DOHH2 (cell line): ENCODE measurements at regions not wholly inside any gene's neighbourhood (a gene's known extent, or its start where the extent isn't known, plus 50 kb on each side); places are given as distances from the start of the nearest gene placed in this dataset.

Experiments used
- EZH2phosphoT487 ChIP-seq: fragments of 200-600 bp; sonication (generic); IDR thresholded peaks from 2 replicates; pipeline ENCODE4 v1.6.1; 2017; ENCODE audit warnings: borderline replicate concordance, mild to moderate bottlenecking, antibody characterized with exemption, low read length, moderate library complexity, mixed read lengths
- TF ChIP-seq, protein P1 (sequence below): fragments of 200-600 bp; sonication (generic); IDR thresholded peaks from one replicate; pipeline ENCODE4 v1.5.1; 2014; ENCODE audit warnings: antibody characterized with exemption, mild to moderate bottlenecking, low read depth, low read length; ENCODE audit not compliant: poor library complexity, severe bottlenecking

DNA sequence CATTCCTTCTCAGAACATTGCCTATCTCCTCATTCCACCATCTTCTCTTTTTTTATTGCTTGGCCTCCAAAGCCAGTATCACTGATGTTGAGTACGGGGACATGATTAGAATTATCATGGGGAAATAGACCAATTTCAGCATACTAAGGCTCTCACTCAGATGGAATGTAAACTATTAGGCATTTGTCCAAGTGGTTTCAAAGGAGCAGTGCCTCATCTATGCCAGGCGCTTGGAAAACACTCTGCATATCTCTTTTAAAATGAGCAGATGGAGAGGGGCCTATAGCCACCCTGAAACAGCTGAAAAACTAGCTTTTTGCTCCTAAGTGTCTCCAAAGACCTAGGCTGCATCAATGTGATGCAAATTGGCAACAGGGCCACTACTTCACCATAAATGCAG is 150.8 kb upstream of the DIPK2B start:
- TF ChIP-seq, protein P1, sequence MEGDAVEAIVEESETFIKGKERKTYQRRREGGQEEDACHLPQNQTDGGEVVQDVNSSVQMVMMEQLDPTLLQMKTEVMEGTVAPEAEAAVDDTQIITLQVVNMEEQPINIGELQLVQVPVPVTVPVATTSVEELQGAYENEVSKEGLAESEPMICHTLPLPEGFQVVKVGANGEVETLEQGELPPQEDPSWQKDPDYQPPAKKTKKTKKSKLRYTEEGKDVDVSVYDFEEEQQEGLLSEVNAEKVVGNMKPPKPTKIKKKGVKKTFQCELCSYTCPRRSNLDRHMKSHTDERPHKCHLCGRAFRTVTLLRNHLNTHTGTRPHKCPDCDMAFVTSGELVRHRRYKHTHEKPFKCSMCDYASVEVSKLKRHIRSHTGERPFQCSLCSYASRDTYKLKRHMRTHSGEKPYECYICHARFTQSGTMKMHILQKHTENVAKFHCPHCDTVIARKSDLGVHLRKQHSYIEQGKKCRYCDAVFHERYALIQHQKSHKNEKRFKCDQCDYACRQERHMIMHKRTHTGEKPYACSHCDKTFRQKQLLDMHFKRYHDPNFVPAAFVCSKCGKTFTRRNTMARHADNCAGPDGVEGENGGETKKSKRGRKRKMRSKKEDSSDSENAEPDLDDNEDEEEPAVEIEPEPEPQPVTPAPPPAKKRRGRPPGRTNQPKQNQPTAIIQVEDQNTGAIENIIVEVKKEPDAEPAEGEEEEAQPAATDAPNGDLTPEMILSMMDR = no peak
- TF ChIP-seq EZH2phosphoT487 = no peak
